Vagina (tissue), 2 donors: ENCODE measurements at regions not wholly inside any gene's neighbourhood (a gene's known extent, or its start where the extent isn't known, plus 50 kb on each side); places are given as distances from the start of the nearest gene placed in this dataset.

Experiments used
- CTCF ChIP-seq, 3 experiments: fragments of 450-650 bp in 2 of 3; fragments of 200-600 bp in 1 of 3; sonication (generic) in 1 of 3; IDR thresholded peaks; one replicate each; pipeline ENCODE4 v1.5.1; 2017 to 2019; ENCODE audit warnings: antibody characterized with exemption in 3 of 3, mild to moderate bottlenecking in 2 of 3, moderate library complexity in 2 of 3
- POLR2A ChIP-seq, 2 donors: fragments of 450-650 bp; IDR thresholded peaks; one replicate each; pipeline ENCODE4 v1.6.1; 2017; ENCODE audit warnings: antibody characterized with exemption in 2 of 2, mild to moderate bottlenecking in 2 of 2, moderate library complexity in 2 of 2
- POLR2AphosphoS5 ChIP-seq, 2 donors: sonication (generic); formaldehyde crosslinking; IDR thresholded peaks; one replicate each; pipeline ENCODE4 v1.9.0; 2017; ENCODE audit warnings: antibody characterized with exemption in 2 of 2, mild to moderate bottlenecking in 2 of 2, low read depth in 1 of 2; ENCODE audit not compliant: insufficient read depth in 1 of 2

GRCh38 chr1:96087719-96088118 is 633.9 kb upstream of the PTBP2 start:
- TF ChIP-seq CTCF (IDR thresholded peaks at IDR 0.05) (no peak), POLR2AphosphoS5 (IDR thresholded peaks at IDR 0.05; ENCODE audit: insufficient read depth in 1 of 2, low read depth in 1 of 2) (no peak), POLR2A (IDR thresholded peaks at IDR 0.05) (no peak)
